IPS DF 4.7 (cell line): ENCODE measurements at regions not wholly inside any gene's neighbourhood (a gene's known extent, or its start where the extent isn't known, plus 50 kb on each side); places are given as distances from the start of the nearest gene placed in this dataset.
"Not testable (repeated sequence)": the region's sequence is repeated elsewhere in the genome, so short reads cannot be mapped to it uniquely, and the experiment has no call there.

Source experiments
- DNase-seq: peaks from one replicate; pipeline ENCODE4 v3.0.0-alpha.2; 2013; ENCODE audit warnings: low spot score; ENCODE audit errors: extremely low read depth

DNA sequence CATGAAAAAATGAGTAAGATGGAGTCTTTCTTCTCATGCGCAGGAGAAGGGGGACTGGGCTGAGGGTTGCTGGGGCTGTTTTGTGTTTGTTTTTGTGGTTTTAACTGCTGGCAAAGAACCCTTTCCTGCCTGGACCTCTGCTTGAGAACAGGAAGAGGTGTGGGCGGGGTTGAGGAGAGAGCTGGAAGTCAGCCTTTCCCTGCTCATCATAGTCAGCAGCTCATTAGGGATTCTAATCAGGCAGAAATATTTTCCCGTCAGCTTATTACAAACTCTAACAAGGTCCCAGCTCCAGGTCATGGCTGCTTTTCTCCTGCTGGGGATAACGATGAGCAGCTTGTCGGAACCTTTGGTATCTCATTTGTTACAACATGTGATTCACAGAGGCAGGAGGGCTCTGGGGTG lies 185.0 kb upstream of the NRXN3 start:
- no peak for DNase-seq

DNA sequence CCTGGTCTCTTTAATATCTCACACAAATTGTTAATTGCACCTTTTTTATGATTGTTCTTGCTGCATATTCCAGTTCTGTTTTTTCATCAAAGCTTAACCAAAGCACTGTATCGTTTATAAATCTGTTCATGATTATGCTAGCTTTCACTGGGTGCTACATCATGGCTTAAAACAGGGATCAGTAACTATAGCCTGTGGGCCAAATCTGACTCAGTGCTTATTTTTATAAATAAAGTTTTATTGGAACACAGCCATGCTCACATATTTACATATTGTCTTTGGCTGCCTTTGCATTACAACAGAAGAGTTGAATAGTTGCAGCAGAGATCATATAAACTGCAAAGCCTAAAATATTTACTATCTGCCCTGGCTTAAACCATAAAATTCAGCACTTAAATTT lies 183.4 kb upstream of the NRXN3 start:
- no peak for DNase-seq

- no peak for DNase-seq
Observed at GRCh38 chr14:77988096-77988870, 181.9 kb upstream of the NRXN3 start.

GRCh38 chr14:77988970-77989369 lies 181.2 kb upstream of the NRXN3 start:
- no peak for DNase-seq

- DNase-seq = no peak
Observed at GRCh38 chr14:77989441-77989991, 180.7 kb upstream of the NRXN3 start.

- no peak for DNase-seq
Observed at GRCh38 chr14:77990337-77990736, 179.8 kb upstream of the NRXN3 start.

GRCh38 chr14:77991128-77991772 lies 178.9 kb upstream of the NRXN3 start:
- no peak for DNase-seq

- no peak for DNase-seq
Observed at GRCh38 chr14:78005325-78005724, 164.8 kb upstream of the NRXN3 start.

DNA sequence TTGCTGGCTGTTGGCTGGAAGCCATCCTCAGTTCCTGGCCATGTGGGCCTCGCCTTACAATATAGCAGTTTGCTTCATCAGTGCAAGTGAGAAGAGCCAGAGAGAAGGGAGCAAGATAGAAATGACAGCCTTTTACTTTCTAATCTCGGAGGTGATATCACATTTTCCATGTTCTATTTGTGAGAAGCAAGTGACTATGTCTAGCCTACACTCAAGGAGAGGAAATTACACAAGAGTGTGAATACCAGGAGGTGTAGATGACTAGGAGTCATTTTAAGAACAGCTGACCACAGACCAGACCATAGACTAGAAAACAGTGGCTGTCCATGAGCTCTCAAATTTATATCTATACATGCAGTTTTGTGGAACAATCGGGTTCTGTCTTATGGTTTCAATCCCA lies 163.0 kb upstream of the NRXN3 start:
- no peak for DNase-seq

DNA sequence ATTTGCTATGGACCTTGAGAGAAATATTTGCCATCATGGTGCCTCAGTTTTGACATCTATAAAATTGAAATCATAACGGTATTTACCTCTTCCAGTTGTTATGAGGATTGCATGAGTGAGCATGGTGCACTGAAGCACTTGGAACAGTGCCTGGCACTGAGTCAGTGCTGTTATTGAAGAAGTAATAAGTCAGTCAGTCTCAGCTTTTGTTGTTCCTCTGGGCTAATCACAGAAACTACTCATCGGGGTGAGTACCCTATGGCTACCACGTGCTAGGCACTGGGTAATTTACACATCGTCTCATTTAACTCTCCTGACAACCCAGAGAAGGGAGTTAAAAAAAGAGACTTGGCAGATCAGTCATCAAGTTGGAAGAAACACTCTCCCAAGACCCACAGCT lies 159.5 kb upstream of the NRXN3 start:
- DNase-seq = no peak

GRCh38 chr14:78013911-78014310 lies 156.3 kb upstream of the NRXN3 start:
- DNase-seq = not testable (repeated sequence)

GRCh38 chr14:78016532-78016931 lies 153.6 kb upstream of the NRXN3 start:
- DNase-seq = no peak

GRCh38 chr14:78018283-78018682 lies 151.9 kb upstream of the NRXN3 start:
- no peak for DNase-seq

DNA sequence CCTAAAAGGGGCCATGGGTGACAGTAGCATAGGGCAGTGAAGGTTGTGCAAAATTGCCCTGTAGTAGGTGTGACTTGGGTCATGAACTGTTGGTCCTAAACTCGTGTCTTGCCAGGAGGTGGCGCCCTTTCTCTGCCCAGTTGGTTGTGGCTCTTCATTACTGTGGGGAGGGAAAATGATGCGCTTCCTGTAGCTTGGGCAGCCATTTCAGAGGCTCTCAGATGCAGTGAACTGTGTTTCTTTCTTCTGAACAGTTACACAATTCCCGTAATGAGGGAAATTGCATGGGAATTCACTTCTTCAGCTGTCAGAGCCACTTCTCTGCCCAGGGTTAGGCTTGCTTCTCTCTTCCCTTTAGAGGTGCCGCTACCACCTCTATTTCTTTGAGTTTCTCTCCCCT lies 148.1 kb upstream of the NRXN3 start:
- DNase-seq = peak; percentile 79

GRCh38 chr14:78023112-78023511 lies 147.1 kb upstream of the NRXN3 start:
- no peak for DNase-seq

DNA sequence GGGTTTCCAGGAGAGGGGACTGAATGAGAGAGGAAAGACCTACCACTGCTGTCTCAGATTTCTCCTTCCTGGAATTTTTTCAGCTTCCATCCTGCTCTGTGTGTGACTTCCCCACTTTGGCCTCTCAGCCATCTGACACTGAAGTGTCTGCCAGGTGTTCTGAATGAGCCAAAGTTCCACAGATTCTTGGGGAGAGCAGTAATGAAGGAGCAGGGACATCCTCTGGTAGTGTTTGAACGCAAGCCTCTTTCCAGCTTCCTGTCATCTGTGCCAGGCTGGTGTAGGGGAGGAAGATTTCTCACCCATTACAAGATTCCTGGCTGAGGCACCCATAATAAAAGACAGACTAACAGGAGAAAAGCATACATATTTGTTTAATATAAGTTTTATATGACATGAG lies 141.7 kb upstream of the NRXN3 start:
- no peak for DNase-seq

GRCh38 chr14:78029601-78030372 lies 140.4 kb upstream of the NRXN3 start:
- DNase-seq = peak; percentile 51

DNA sequence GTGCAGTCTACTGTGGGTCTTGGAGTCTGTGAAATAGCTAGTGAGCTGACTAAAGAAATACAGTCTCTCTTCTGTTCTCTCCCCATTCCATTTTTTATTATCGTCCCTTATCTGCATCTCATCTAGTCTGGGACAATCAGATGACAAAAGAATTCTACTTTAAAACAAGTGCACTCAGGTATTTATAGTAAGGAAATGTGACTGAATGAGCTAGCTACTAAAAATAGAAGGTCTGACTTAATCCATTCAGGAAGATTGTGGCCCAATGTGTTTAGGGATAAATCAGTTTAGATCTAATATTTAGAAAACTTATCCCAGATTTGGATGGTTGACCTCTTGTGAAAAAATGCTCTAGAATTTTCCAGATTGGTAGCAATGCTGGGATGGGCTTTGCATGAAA lies 126.8 kb upstream of the NRXN3 start:
- no peak for DNase-seq

GRCh38 chr14:78048120-78048519 lies 122.1 kb upstream of the NRXN3 start:
- DNase-seq = no peak

- not testable (repeated sequence) for DNase-seq
Observed at GRCh38 chr14:78056890-78057289, 113.3 kb upstream of the NRXN3 start.

- no peak for DNase-seq
Observed at GRCh38 chr14:78070344-78070743, 99.8 kb upstream of the NRXN3 start.

- DNase-seq = no peak
Observed at GRCh38 chr14:78071016-78071549, 99.1 kb upstream of the NRXN3 start.
